ENCODE measurements at regions not wholly inside any gene's neighbourhood (a gene's known extent, or its start where the extent isn't known, plus 50 kb on each side); places are given as distances from the start of the nearest gene placed in this dataset.
"Not testable (repeated sequence)": the region's sequence is repeated elsewhere in the genome, so short reads cannot be mapped to it uniquely, and the experiment has no call there.

DNA sequence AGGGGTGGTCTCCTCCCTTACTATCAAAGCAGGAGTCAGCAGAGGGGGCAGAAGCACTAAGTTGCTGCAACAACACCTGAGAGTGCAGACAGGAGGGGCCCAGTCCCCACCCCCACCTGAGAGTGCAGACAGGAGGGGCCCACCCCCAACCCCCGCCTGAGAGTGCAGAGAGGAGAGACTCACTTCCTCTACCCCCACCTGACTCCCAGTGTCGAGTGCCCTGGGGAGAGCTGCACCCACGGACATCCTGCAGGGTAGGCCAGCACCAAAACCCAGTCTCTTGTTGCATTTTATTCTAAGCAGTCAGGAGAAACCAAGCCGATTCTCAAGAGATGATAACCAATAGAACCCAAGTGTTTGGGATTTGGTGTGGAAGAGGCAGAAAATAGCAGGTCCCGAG, 78.4 kb downstream of the NAPG start:
- DNase-seq, result no peak

DNA sequence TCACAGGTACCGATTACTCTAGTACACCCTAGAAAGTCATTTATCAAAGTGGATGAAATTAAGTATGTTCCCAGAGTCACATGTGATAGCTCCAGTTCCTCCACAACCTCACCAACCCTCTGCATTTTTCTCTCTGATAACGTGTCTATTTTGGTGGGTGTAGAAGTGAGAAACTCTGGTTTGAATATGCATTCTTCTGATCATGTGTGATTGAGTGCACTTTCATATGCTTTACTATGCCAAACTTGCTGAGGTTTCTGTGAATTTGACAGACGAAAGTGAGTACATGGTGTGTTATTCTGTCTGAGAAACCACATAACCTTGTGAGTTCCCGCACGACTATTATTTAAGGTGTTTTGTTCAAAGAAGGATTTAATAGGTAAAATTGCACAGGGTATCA, 81.1 kb downstream of the NAPG start:
- DNase-seq, result not testable (repeated sequence)

DNA sequence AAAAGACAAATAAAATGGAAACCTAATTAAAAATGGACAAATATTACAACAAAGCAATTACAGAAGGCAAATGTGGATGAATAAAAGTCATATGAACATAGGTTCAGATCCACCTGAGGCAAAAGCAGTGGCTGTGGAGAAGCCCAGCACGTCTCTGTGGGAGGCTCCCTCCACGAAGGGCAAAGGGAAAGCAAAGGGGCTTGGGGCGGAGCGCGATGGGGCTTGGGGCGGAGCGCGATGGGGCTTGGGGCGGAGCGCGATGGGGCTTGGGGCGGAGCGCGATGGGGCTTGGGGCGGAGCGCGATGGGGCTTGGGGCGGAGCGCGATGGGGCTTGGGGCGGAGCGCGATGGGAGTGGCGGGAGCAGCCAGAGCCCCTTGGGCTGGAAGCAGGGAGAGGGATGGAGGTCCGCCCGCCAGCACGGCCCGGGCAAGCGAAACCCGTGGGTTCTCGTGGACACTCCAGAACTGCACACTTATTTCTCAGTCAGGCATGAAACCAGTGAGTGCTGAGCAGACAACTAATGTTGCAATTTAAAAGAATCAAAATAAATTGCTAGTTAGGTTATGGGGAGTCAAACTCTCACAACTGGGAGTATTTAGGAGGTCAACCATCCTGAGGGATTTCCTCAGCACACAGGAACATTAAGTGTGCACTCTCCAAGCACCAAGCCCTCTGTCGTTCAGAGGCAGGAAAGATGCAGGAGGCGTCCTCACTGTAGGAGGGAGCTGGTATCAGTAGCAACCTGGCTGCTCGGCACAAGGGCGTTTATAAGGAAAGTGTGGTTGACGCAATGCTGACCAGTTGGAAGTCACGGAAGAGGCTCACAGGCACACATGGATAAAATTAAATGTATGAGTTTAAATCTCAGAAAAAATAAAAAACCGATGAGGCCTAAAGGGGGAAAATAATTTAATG, 81.8 kb downstream of the NAPG start:
- peak; percentile 5 for DNase-seq

DNA sequence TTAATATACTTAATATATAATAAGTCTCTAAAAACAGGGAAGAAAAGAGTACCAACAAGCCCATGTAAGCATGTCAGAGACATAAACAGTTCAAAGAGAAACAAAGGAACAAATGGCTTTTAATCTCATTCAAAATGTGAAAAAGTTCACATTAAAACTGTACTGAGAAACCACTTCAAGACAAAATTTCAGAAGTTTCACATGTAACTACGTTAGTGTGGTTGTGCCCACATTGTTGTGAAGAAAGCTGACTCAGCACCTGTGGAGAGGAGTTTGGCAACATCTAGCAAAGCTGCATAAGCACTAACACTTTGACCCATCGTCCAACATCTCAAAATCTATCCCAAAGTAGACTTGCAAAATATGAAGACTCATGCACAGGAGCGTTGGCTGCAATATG, 82.6 kb downstream of the NAPG start:
- DNase-seq, result not testable (repeated sequence)

DNA sequence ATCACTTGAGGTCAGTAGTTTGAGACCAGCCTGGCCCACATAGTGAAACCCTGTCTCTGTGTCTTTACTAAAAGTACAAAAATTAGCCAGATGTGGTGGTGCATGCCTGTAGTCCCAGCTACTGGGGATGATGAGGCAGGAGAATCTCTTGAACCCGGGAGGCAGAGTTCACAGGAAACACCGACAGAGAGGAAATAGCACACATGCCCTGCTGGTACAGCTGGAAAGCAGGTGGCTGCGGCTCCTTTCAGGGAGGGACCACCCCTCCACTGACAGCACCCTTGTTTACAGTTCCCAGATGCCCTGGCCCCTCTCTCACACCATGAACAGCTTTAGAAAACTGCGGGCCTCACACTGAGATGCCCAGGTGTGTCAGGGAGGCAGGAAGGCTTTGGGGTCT, 83.2 kb downstream of the NAPG start:
- not testable (repeated sequence) for DNase-seq

DNA sequence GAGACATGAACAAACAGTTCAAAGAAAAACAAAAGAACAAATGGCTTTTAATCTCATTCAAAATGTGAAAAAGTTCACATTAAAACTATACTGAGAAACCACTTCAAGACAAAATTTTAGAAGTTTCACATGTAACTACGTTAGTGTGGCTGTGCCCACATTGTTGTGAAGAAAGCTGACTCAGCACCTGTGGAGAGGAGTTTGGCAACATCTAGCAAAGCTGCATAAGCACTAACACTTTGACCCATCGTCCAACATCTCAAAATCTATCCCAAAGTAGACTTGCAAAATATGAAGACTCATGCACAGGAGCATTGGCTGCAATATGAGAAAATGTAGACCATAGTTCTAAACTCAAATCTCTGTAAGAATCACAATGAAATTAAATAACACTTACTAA, 87.4 kb downstream of the NAPG start:
- not testable (repeated sequence) for DNase-seq

DNA sequence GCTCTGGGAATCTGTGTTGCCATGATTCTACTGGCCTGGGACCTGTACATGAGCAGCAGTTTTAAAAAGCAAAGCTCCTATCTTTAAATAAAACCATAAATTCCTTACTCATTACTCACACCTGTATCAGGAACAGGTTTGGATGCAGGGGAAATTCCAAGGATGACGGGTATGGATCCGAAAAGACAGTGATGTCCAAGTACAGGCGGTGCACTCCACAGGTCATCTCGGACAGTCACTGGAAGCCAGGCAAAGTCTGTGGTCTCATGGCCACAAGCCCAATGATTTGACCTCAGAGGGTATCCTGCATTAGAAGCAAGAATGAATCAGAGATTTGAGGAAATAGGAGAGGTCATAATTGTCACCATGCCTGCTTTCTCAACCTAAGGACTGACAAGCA, 90.9 kb downstream of the NAPG start:
- DNase-seq, result not testable (repeated sequence)

DNA sequence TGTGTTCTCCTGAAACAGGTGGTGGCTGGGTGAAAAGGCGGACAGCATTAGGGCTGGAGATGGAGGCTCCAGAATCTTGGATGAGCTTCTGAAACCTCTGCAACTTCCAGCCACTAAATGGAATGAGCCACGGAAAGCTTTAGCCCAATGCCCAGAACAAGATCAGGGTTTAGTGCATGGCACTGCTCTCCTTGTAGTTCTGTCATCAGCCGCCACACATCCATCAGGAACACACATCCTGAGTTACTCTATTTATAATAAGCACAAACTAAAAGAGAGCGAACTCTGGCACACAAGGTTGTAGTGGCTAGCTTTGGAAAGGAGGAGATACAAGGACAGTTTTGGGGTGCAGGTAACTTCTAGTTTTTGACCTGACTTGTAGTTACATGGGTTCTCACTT, 93.0 kb downstream of the NAPG start:
- DNase-seq, result not testable (repeated sequence)

DNA sequence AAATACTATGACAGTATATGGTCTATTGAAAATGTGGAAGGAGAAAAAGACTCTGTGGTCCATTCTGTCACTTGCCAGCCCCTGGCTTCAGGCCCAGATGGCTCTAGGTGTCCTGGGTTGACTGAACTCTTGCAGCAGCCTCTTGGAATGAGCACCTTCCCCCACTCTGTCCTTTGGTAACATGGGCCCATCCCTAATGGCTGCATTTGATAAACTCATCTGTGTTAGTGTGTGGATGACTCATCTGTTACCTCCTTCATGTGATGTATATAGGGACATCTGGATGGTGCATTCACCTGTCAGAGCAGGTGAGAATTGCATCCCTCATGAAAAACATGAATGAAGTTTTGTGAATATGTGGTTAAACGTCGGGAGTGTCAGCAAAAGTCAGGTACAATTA, 93.5 kb downstream of the NAPG start:
- not testable (repeated sequence) for DNase-seq

DNA sequence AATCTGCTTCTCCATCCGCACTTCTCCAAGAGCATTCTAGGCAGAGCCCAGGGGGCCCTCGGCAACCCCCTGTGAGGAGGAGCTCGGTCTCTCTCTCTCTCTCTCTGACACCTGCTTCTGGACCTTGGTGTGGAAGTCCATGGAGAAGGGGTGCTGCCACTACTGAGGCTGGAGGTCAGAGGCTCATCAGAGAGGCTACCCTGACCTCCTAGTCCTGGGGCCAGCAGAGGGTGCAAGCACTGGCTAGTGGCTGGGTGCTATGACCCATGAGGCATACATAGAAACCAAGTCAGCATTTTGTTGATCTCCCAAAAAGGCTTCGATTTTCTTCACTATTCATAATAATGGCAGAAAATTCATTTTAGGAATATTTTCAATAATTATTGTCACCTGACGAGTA, 94.0 kb downstream of the NAPG start:
- not testable (repeated sequence) for DNase-seq

Measured in fibroblast of skin of abdomen (primary cell).